OCI-LY7 (cell line): ENCODE measurements at regions not wholly inside any gene's neighbourhood (a gene's known extent, or its start where the extent isn't known, plus 50 kb on each side); places are given as distances from the start of the nearest gene placed in this dataset.

Experiments
- BruUV-seq: library from RNA; stranded (reverse); fragments of 400-500 nt; replicated peaks from 2 replicates; lab custom pipeline; 2021; lab: Mats Ljungman, UMichigan
- CTCF ChIA-PET: fragments of 300-600 bp; sonication (Branson Sonifier 250); formaldehyde crosslinking; loops from one replicate; lab custom pipeline; 2022; ENCODE audit warnings: antibody characterized with exemption; ENCODE audit not compliant: unreplicated experiment; lab: Charles Lee
- POLR2A ChIA-PET: fragments of 300-600 bp; sonication (Branson Sonifier 250); formaldehyde crosslinking; loops from one replicate; lab custom pipeline; 2022; ENCODE audit warnings: antibody characterized with exemption; lab: Charles Lee
- DNase-seq: peaks from one replicate; pipeline ENCODE4 v3.0.0-alpha.2; 2015; ENCODE audit warnings: low spot score
- H2AFZ ChIP-seq: fragments of 200-600 bp; sonication (generic), shearing (Covaris generic); 2 replicates; pipeline ENCODE4 v1.6.1; 2014; ENCODE audit warnings: mild to moderate bottlenecking, antibody characterized with exemption, low read length, moderate library complexity
- H3K27ac ChIP-seq: fragments of 200-600 bp; sonication (generic); 2 replicates; pipeline ENCODE4 v1.5.1; 2014; ENCODE audit warnings: mixed run types, low read depth, mild to moderate bottlenecking, moderate library complexity, low read length, inconsistent platforms; ENCODE audit not compliant: poor library complexity, severe bottlenecking
- H3K36me3 ChIP-seq: fragments of 200-600 bp; sonication (generic); 2 replicates; pipeline ENCODE4 v1.6.1; 2014; ENCODE audit warnings: mild to moderate bottlenecking, antibody characterized with exemption, low read length, moderate library complexity, mixed read lengths; ENCODE audit not compliant: insufficient read depth
- H3K4me1 ChIP-seq: fragments of 200-600 bp; sonication (generic); 2 replicates; pipeline ENCODE4 v1.5.1; 2014; ENCODE audit warnings: mild to moderate bottlenecking, low read length; ENCODE audit not compliant: insufficient read depth, poor library complexity, severe bottlenecking
- H3K4me2 ChIP-seq: fragments of 200-600 bp; sonication (generic); 2 replicates; pipeline ENCODE4 v1.6.1; 2014; ENCODE audit warnings: mild to moderate bottlenecking, low read length
- H3K4me3 ChIP-seq: fragments of 200-600 bp; sonication (generic); 2 replicates; pipeline ENCODE4 v1.5.1; 2014; ENCODE audit warnings: mild to moderate bottlenecking, low read depth, low read length; ENCODE audit not compliant: poor library complexity, severe bottlenecking
- H3K79me2 ChIP-seq: fragments of 200-600 bp; sonication (generic); 2 replicates; pipeline ENCODE4 v1.6.1; 2016; ENCODE audit warnings: low read depth, mild to moderate bottlenecking, low read length, moderate library complexity, mixed read lengths; ENCODE audit not compliant: insufficient read depth
- H3K9me2 ChIP-seq: fragments of 200-600 bp; sonication (generic); 2 replicates; pipeline ENCODE4 v1.6.1; 2016; ENCODE audit warnings: mild to moderate bottlenecking, low read length, mixed read lengths; ENCODE audit not compliant: insufficient read depth
- H3K9me3 ChIP-seq: fragments of 200-600 bp; sonication (generic); 2 replicates; pipeline ENCODE4 v1.6.1; 2014; ENCODE audit warnings: mild to moderate bottlenecking, mixed run types, low read length, mixed read lengths
- H4K20me1 ChIP-seq: fragments of 200-600 bp; sonication (generic); 2 replicates; pipeline ENCODE4 v1.6.1; 2014; ENCODE audit warnings: mild to moderate bottlenecking, antibody characterized with exemption, low read length, moderate library complexity, mixed read lengths; ENCODE audit not compliant: insufficient read depth
- CTCF ChIP-seq: fragments of 200-600 bp; sonication (generic); conservative IDR thresholded peaks from 2 replicates; pipeline ENCODE4 v1.5.1; 2014; ENCODE audit warnings: mild to moderate bottlenecking, antibody characterized with exemption, low read length, moderate library complexity, mixed read lengths
- EZH2phosphoT487 ChIP-seq: fragments of 200-600 bp; sonication (generic); IDR thresholded peaks from 2 replicates; pipeline ENCODE4 v1.6.1; 2018; ENCODE audit warnings: low read depth, borderline replicate concordance, mild to moderate bottlenecking, mixed run types, antibody characterized with exemption, low read length, moderate library complexity, mixed read lengths
- intact Hi-C: fragments of 100-400 bp; cut with micrococcal nuclease; formaldehyde crosslinking; loops from one replicate; pipeline ENCODE4 v1.10.0; 2022; ENCODE audit not compliant: unreplicated experiment

GRCh38 chr15:95417761-95418160 is 912.7 kb upstream of the NR2F2 start:
- no peak overlapping the region for H3K4me3 ChIP-seq
- no peak for TF ChIP-seq CTCF
- no peak for TF ChIP-seq EZH2phosphoT487
- no peak overlapping the region for H2AFZ ChIP-seq
- ChIA-PET CTCF (no interaction called here), POLR2A (interaction anchor here (0.6 to 0.8 kb wide), 2 partner anchors 9 to 12 kb away, joined by 3 to 4 read pairs; no protein-coding TSS in a partner anchor)
- no peak overlapping the region for H3K4me2 ChIP-seq
- BruUV-seq, result no TSS peak
- H3K9me3 ChIP-seq, result no peaks in the 10 kb centered on the region
- H4K20me1 ChIP-seq, result no peaks in the 10 kb centered on the region
- no peaks in the 10 kb centered on the region for H3K4me1 ChIP-seq
- H3K36me3 ChIP-seq, result no peaks in the 10 kb centered on the region
- H3K9me2 ChIP-seq, result no peaks in the 10 kb centered on the region
- intact Hi-C loops, result no loop called here
- no peak overlapping the region for H3K27ac ChIP-seq
- no peaks in the 10 kb centered on the region for H3K79me2 ChIP-seq
- DNase-seq, result no peak

- no peak for TF ChIP-seq CTCF
- TF ChIP-seq EZH2phosphoT487, result no peak
- Histone ChIP-seq H3K27ac (no peak overlapping the region), H3K4me3 (no peak overlapping the region), H3K9me2 (no peaks in the 10 kb centered on the region), H3K4me2 (no peak overlapping the region), H4K20me1 (no peaks in the 10 kb centered on the region), H3K36me3 (no peaks in the 10 kb centered on the region), H3K9me3 (no peaks in the 10 kb centered on the region), H2AFZ (no peak overlapping the region), H3K79me2 (no peaks in the 10 kb centered on the region), H3K4me1 (no peaks in the 10 kb centered on the region)
- no peak for DNase-seq
- CTCF ChIA-PET, result no interaction called here
- intact Hi-C loops, result no loop called here
- POLR2A ChIA-PET, result no interaction called here
- BruUV-seq, result no TSS peak
These were observed 908.2 kb upstream of the NR2F2 start for GRCh38 chr15:95422255-95422654.

GRCh38 chr15:95425859-95426258 is 904.6 kb upstream of the NR2F2 start:
- no peaks in the 10 kb centered on the region for H3K36me3 ChIP-seq
- ChIA-PET POLR2A (no interaction called here), CTCF (no interaction called here)
- no peak for DNase-seq
- H3K4me3 ChIP-seq, result no peak overlapping the region
- H3K79me2 ChIP-seq, result no peaks in the 10 kb centered on the region
- H3K4me1 ChIP-seq, result no peaks in the 10 kb centered on the region
- BruUV-seq, result no TSS peak
- intact Hi-C loops, result no loop called here
- H3K9me3 ChIP-seq, result no peaks in the 10 kb centered on the region
- no peaks in the 10 kb centered on the region for H3K9me2 ChIP-seq
- no peak overlapping the region for H2AFZ ChIP-seq
- no peak overlapping the region for H3K4me2 ChIP-seq
- TF ChIP-seq CTCF, result no peak
- TF ChIP-seq EZH2phosphoT487, result no peak
- no peaks in the 10 kb centered on the region for H4K20me1 ChIP-seq
- no peak overlapping the region for H3K27ac ChIP-seq
